HEK293 (cell line): ENCODE measurements at regions not wholly inside any gene's neighbourhood (a gene's known extent, or its start where the extent isn't known, plus 50 kb on each side); places are given as distances from the start of the nearest gene placed in this dataset.

Experiments used
- CTCF ChIA-PET: fragments of 350-600 bp; formaldehyde crosslinking; extraction: SDS; loops from one replicate; lab custom pipeline; 2021; ENCODE audit warnings: antibody characterized with exemption; lab: Yijun Ruan, JAX
- POLR2A ChIA-PET: fragments of 300-600 bp; formaldehyde crosslinking; extraction: SDS; loops from one replicate; lab custom pipeline; 2020; ENCODE audit warnings: antibody characterized with exemption, inconsistent platforms; lab: Yijun Ruan, JAX
- H3K27ac ChIP-seq: fragments of 200-500 bp; sonication (Bioruptor generic); 2 replicates; pipeline ENCODE4 v1.5.1; 2014; ENCODE audit warnings: low read depth, low read length, control low read depth, inconsistent platforms; ENCODE audit errors: extremely low read depth
- H3K36me3 ChIP-seq, 2 experiments: fragments of 200-500 bp in 1 of 2; sonication (Bioruptor generic) in 1 of 2; 1 replicate in 1 of 2; 2 replicates in 1 of 2; pipeline ENCODE4 v1.5.1; 2014 to 2017; ENCODE audit warnings: inconsistent platforms in 2 of 2, low read length in 2 of 2; ENCODE audit not compliant: control insufficient read depth in 2 of 2, insufficient read depth in 1 of 2
- H3K4me1 ChIP-seq: fragments of 200-500 bp; sonication (Bioruptor generic); 2 replicates; pipeline ENCODE4 v1.5.1; 2014; ENCODE audit warnings: mild to moderate bottlenecking, low read length, inconsistent platforms; ENCODE audit not compliant: control insufficient read depth, insufficient read depth
- H3K4me3 ChIP-seq: 2 replicates; pipeline ENCODE4 v1.5.1; 2011; ENCODE audit warnings: low read depth, mild to moderate bottlenecking, control low read depth, low read length, moderate library complexity
- H3K9me3 ChIP-seq: fragments of 200-500 bp; sonication (Bioruptor generic); 2 replicates; pipeline ENCODE4 v1.5.1; 2014; ENCODE audit warnings: low read depth, low read length, inconsistent platforms; ENCODE audit not compliant: control insufficient read depth, insufficient read depth
- GLIS2 ChIP-seq: fragments of 450-650 bp; formaldehyde crosslinking; IDR thresholded peaks from 2 replicates; pipeline ENCODE4 v1.5.1; 2016; ENCODE audit warnings: missing biosample characterization, missing genetic modification characterization
- HOXD13 ChIP-seq: sonication (generic); formaldehyde crosslinking; IDR thresholded peaks from 2 replicates; pipeline ENCODE4 v1.8.0; 2022; ENCODE audit warnings: missing genetic modification reagents, borderline replicate concordance
- SETDB1 ChIP-seq: IDR thresholded peaks from one replicate; pipeline ENCODE4 v1.6.1; 2017; ENCODE audit warnings: mild to moderate bottlenecking, low read length, moderate library complexity, mixed read lengths; ENCODE audit not compliant: insufficient read length
- SP3 ChIP-seq: fragments of 450-650 bp; formaldehyde crosslinking; IDR thresholded peaks from 2 replicates; pipeline ENCODE4 v1.5.1; 2016; ENCODE audit warnings: missing biosample characterization, missing genetic modification characterization
- TSHZ1 ChIP-seq: fragments of 450-650 bp; formaldehyde crosslinking; IDR thresholded peaks from 2 replicates; pipeline ENCODE4 v1.5.1; 2016; ENCODE audit warnings: missing biosample characterization, missing genetic modification characterization, borderline replicate concordance
- YY1 ChIP-seq: fragments of 450-650 bp; formaldehyde crosslinking; IDR thresholded peaks from 2 replicates; pipeline ENCODE4 v1.5.1; 2018; ENCODE audit warnings: missing biosample characterization, missing genetic modification characterization
- ZBTB48 ChIP-seq: fragments of 450-650 bp; formaldehyde crosslinking; IDR thresholded peaks from 2 replicates; pipeline ENCODE4 v1.5.1; 2016; ENCODE audit warnings: missing biosample characterization, missing genetic modification characterization
- ZEB2 ChIP-seq: fragments of 450-650 bp; formaldehyde crosslinking; IDR thresholded peaks from 2 replicates; pipeline ENCODE4 v1.5.1; 2016; ENCODE audit warnings: missing biosample characterization, missing genetic modification characterization
- ZNF121 ChIP-seq: fragments of 450-650 bp; formaldehyde crosslinking; IDR thresholded peaks from 2 replicates; pipeline ENCODE4 v1.5.1; 2016; ENCODE audit warnings: missing biosample characterization, missing genetic modification characterization
- ZNF133 ChIP-seq: fragments of 450-650 bp; formaldehyde crosslinking; IDR thresholded peaks from 2 replicates; pipeline ENCODE4 v1.5.1; 2016; ENCODE audit warnings: missing biosample characterization, missing genetic modification characterization
- ZNF140 ChIP-seq: fragments of 450-650 bp; formaldehyde crosslinking; IDR thresholded peaks from 2 replicates; pipeline ENCODE4 v1.5.1; 2016; ENCODE audit warnings: missing biosample characterization, missing genetic modification characterization
- ZNF169 ChIP-seq: fragments of 450-650 bp; formaldehyde crosslinking; IDR thresholded peaks from 2 replicates; pipeline ENCODE4 v1.5.1; 2016; ENCODE audit warnings: missing biosample characterization, missing genetic modification characterization
- ZNF184 ChIP-seq: fragments of 450-650 bp; IDR thresholded peaks from 2 replicates; pipeline ENCODE4 v1.5.1; 2018; ENCODE audit warnings: missing biosample characterization, mild to moderate bottlenecking, missing genetic modification characterization
- ZNF26 ChIP-seq: fragments of 450-650 bp; formaldehyde crosslinking; IDR thresholded peaks from 2 replicates; pipeline ENCODE4 v1.5.1; 2016; ENCODE audit warnings: missing biosample characterization, missing genetic modification characterization
- ZNF280D ChIP-seq: fragments of 450-650 bp; formaldehyde crosslinking; IDR thresholded peaks from 2 replicates; pipeline ENCODE4 v1.5.1; 2016; ENCODE audit warnings: missing biosample characterization, missing genetic modification characterization
- ZNF48 ChIP-seq: fragments of 450-650 bp; formaldehyde crosslinking; IDR thresholded peaks from 2 replicates; pipeline ENCODE4 v1.5.1; 2016; ENCODE audit warnings: missing biosample characterization, missing genetic modification characterization
- ZNF514 ChIP-seq: fragments of 450-650 bp; formaldehyde crosslinking; IDR thresholded peaks from 2 replicates; pipeline ENCODE4 v1.5.1; 2016; ENCODE audit warnings: missing biosample characterization, missing genetic modification characterization
- ZNF521 ChIP-seq: fragments of 450-650 bp; formaldehyde crosslinking; IDR thresholded peaks from 2 replicates; pipeline ENCODE4 v1.5.1; 2017; ENCODE audit warnings: missing biosample characterization, mild to moderate bottlenecking, missing genetic modification characterization
- ZNF555 ChIP-seq: fragments of 450-650 bp; formaldehyde crosslinking; conservative IDR thresholded peaks from 2 replicates; pipeline ENCODE4 v1.5.1; 2017; ENCODE audit warnings: missing biosample characterization, mild to moderate bottlenecking, missing genetic modification characterization, inconsistent platforms
- ZNF610 ChIP-seq: fragments of 450-650 bp; formaldehyde crosslinking; IDR thresholded peaks from 2 replicates; pipeline ENCODE4 v1.5.1; 2016; ENCODE audit warnings: missing biosample characterization, missing genetic modification characterization, borderline replicate concordance
- ZNF621 ChIP-seq: fragments of 450-650 bp; formaldehyde crosslinking; IDR thresholded peaks from 2 replicates; pipeline ENCODE4 v1.5.1; 2017; ENCODE audit warnings: missing biosample characterization, missing genetic modification characterization
- ZNF658 ChIP-seq: fragments of 450-650 bp; formaldehyde crosslinking; IDR thresholded peaks from 2 replicates; pipeline ENCODE4; 2016; ENCODE audit warnings: missing biosample characterization, missing genetic modification characterization
- ZSCAN18 ChIP-seq: fragments of 450-650 bp; formaldehyde crosslinking; IDR thresholded peaks from 2 replicates; pipeline ENCODE4 v1.5.1; 2016; ENCODE audit warnings: missing biosample characterization, missing genetic modification characterization

- H3K36me3 ChIP-seq = no peaks in the 10 kb centered on the region
- H3K27ac ChIP-seq = no peak overlapping the region
- no peaks in the 10 kb centered on the region for H3K4me1 ChIP-seq
- ChIA-PET POLR2A (no interaction called here), CTCF (interaction anchor here (0.6 to 1.8 kb wide), 5 partner anchors 11 to 834 kb away, joined by 3 to 6 read pairs (median 3); no protein-coding TSS in a partner anchor)
- no peak overlapping the region for H3K4me3 ChIP-seq
- H3K9me3 ChIP-seq = no peaks in the 10 kb centered on the region
- TF ChIP-seq ZNF121 (tag by site-specific recombination) (no peak), ZNF621 (tag by site-specific recombination) (no peak), ZNF133 (tag by site-specific recombination) (no peak), YY1 (no peak), ZNF610 (tag by site-specific recombination) (no peak), GLIS2 (no peak), SETDB1 (no peak), ZNF555 (tag by site-specific recombination) (no peak), ZNF514 (tag by site-specific recombination) (no peak), ZBTB48 (tag by site-specific recombination) (no peak), ZNF521 (no peak), ZNF26 (tag by site-specific recombination) (no peak), ZNF48 (tag by site-specific recombination) (no peak), ZEB2 (no peak)
Measured at GRCh38 chr5:118592229-118593002, 395.9 kb downstream of the DTWD2 start.

- ChIA-PET POLR2A (no interaction called here), CTCF (no interaction called here)
- no peaks in the 10 kb centered on the region for H3K9me3 ChIP-seq
- no peak for TF ChIP-seq ZNF169 (tag by site-specific recombination)
- no peak overlapping the region for H3K4me3 ChIP-seq
- no peak overlapping the region for H3K27ac ChIP-seq
- H3K4me1 ChIP-seq = no peaks in the 10 kb centered on the region
- H3K36me3 ChIP-seq = no peaks in the 10 kb centered on the region
Measured at GRCh38 chr5:118590806-118591205, 397.5 kb downstream of the DTWD2 start.

GRCh38 chr5:118580949-118581348 lies 407.4 kb downstream of the DTWD2 start:
- ChIA-PET POLR2A (no interaction called here), CTCF (no interaction called here)
- no peak overlapping the region for H3K4me3 ChIP-seq
- no peak overlapping the region for H3K27ac ChIP-seq
- TF ChIP-seq HOXD13 (CRISPR knock-in tag) (no peak), TSHZ1 (tag by site-specific recombination) (no peak), SP3 (no peak), ZSCAN18 (tag by site-specific recombination) (no peak), ZNF184 (tag by site-specific recombination) (no peak), ZNF658 (no peak), ZNF140 (no peak), ZNF280D (tag by site-specific recombination) (no peak)
- no peaks in the 10 kb centered on the region for H3K9me3 ChIP-seq
- H3K36me3 ChIP-seq = no peaks in the 10 kb centered on the region
- H3K4me1 ChIP-seq = no peaks in the 10 kb centered on the region
